Muscle of leg (tissue), 3 donors: ENCODE measurements at regions not wholly inside any gene's neighbourhood (a gene's known extent, or its start where the extent isn't known, plus 50 kb on each side); places are given as distances from the start of the nearest gene placed in this dataset.
"Not testable (repeated sequence)": the region's sequence is repeated elsewhere in the genome, so short reads cannot be mapped to it uniquely, and the experiment has no call there.

ENCODE experiments used
- DNase-seq: peaks from one replicate; pipeline ENCODE4 v3.0.0; 2013
- H3K27ac ChIP-seq: one replicate; pipeline ENCODE4 v1.5.1; 2013; ENCODE audit warnings: mild to moderate bottlenecking, low read length, control low read depth
- H3K27me3 ChIP-seq: one replicate; pipeline ENCODE4 v1.6.1; 2013; ENCODE audit warnings: low read length; ENCODE audit not compliant: control insufficient read depth, insufficient read depth
- H3K36me3 ChIP-seq: one replicate; pipeline ENCODE4 v1.6.1; 2013; ENCODE audit warnings: low read length; ENCODE audit not compliant: control insufficient read depth, insufficient read depth
- H3K4me1 ChIP-seq: one replicate; pipeline ENCODE4 v1.6.1; 2013; ENCODE audit warnings: low read length; ENCODE audit not compliant: control insufficient read depth, insufficient read depth
- H3K4me3 ChIP-seq: one replicate; pipeline ENCODE4 v1.5.1; 2013; ENCODE audit warnings: low read length, control low read depth
- H3K9me3 ChIP-seq: replicated peaks from 2 replicates; pipeline ENCODE4 v1.6.1; 2013; ENCODE audit warnings: low read depth, low read length; ENCODE audit not compliant: control insufficient read depth
- WGBS: methylation state at CpG from one replicate; pipeline ENCODE4 v1.1.5; 2013; ENCODE audit warnings: missing lambda C conversion rate; ENCODE audit not compliant: insufficient coverage; 5-methylcytosine and 5-hydroxymethylcytosine counted together

GRCh38 chr17:62160816-62161215 lies 95.7 kb upstream of the MED13 start:
- no peak for DNase-seq
- no peaks in the 10 kb centered on the region for H3K27me3 ChIP-seq
- no peak overlapping the region for H3K4me3 ChIP-seq
- no peaks in the 10 kb centered on the region for H3K9me3 ChIP-seq
- no peak overlapping the region for H3K27ac ChIP-seq
- no peaks in the 10 kb centered on the region for H3K4me1 ChIP-seq
- H3K36me3 ChIP-seq, result no peaks in the 10 kb centered on the region

- no peaks in the 10 kb centered on the region for H3K36me3 ChIP-seq
- no peaks in the 10 kb centered on the region for H3K9me3 ChIP-seq
- 100% methylated on average over 1 of the region's 2 CpGs for WGBS
- no peak for DNase-seq
- H3K4me1 ChIP-seq, result no peaks in the 10 kb centered on the region
- H3K27ac ChIP-seq, result no peak overlapping the region
- no peak overlapping the region for H3K4me3 ChIP-seq
- H3K27me3 ChIP-seq, result no peaks in the 10 kb centered on the region
These were observed 94.9 kb upstream of the MED13 start for GRCh38 chr17:62159994-62160393.

- Histone ChIP-seq H3K4me3 (no peak overlapping the region), H3K27ac (no peak overlapping the region), H3K36me3 (no peaks in the 10 kb centered on the region), H3K27me3 (no peaks in the 10 kb centered on the region), H3K4me1 (no peaks in the 10 kb centered on the region), H3K9me3 (no peaks in the 10 kb centered on the region)
- DNase-seq, result no peak
- WGBS, result 83% methylated on average over 1 of the region's 1 CpG
These were observed 91.9 kb upstream of the MED13 start for GRCh38 chr17:62156949-62157348.

- no peaks in the 10 kb centered on the region for H3K9me3 ChIP-seq
- no CpG with 5 or more reads among the region's 2 CpGs for WGBS
These were observed 89.8 kb upstream of the MED13 start for GRCh38 chr17:62154909-62155308.

GRCh38 chr17:62150471-62150870 lies 85.4 kb upstream of the MED13 start:
- Histone ChIP-seq H3K36me3 (no peaks in the 10 kb centered on the region), H3K4me1 (no peaks in the 10 kb centered on the region), H3K4me3 (no peak overlapping the region), H3K27me3 (no peaks in the 10 kb centered on the region), H3K27ac (no peak overlapping the region), H3K9me3 (no peaks in the 10 kb centered on the region)
- DNase-seq, result no peak
- 83% methylated on average over 1 of the region's 2 CpGs for WGBS

More at GRCh38 chr17:62154909-62155308, 89.8 kb upstream of the MED13 start:
- Histone ChIP-seq H3K4me3 (no peak overlapping the region), H3K4me1 (no peaks in the 10 kb centered on the region), H3K27ac (no peak overlapping the region), H3K27me3 (no peaks in the 10 kb centered on the region), H3K36me3 (no peaks in the 10 kb centered on the region)
- no peak for DNase-seq

GRCh38 chr17:62149961-62150360 lies 84.9 kb upstream of the MED13 start:
- Histone ChIP-seq H3K4me3 (no peak overlapping the region), H3K27me3 (no peaks in the 10 kb centered on the region), H3K36me3 (no peaks in the 10 kb centered on the region), H3K27ac (no peak overlapping the region), H3K9me3 (no peaks in the 10 kb centered on the region), H3K4me1 (no peaks in the 10 kb centered on the region)
- DNase-seq, result no peak
- WGBS, result no CpG with 5 or more reads among the region's 4 CpGs

- 82% methylated on average over 1 of the region's 4 CpGs for WGBS
These were observed 82.2 kb upstream of the MED13 start for GRCh38 chr17:62147284-62147683.

GRCh38 chr17:62140836-62141235 lies 75.8 kb upstream of the MED13 start:
- Histone ChIP-seq H3K9me3 (no peaks in the 10 kb centered on the region), H3K4me3 (no peak overlapping the region), H3K4me1 (no peaks in the 10 kb centered on the region), H3K36me3 (no peaks in the 10 kb centered on the region), H3K27me3 (peaks cover 32% of the 10 kb centered on the region), H3K27ac (no peak overlapping the region)
- DNase-seq, result peak; percentile 5
- 84% methylated on average over 14 of the region's 14 CpGs for WGBS

More at GRCh38 chr17:62147284-62147683, 82.2 kb upstream of the MED13 start:
- Histone ChIP-seq H3K9me3 (no peaks in the 10 kb centered on the region), H3K36me3 (no peaks in the 10 kb centered on the region), H3K4me3 (no peak overlapping the region), H3K27me3 (no peaks in the 10 kb centered on the region), H3K4me1 (no peaks in the 10 kb centered on the region), H3K27ac (no peak overlapping the region)
- no peak for DNase-seq

- 79% methylated on average over 9 of the region's 22 CpGs for WGBS
- no peak for DNase-seq
- Histone ChIP-seq H3K4me3 (no peak overlapping the region), H3K9me3 (no peaks in the 10 kb centered on the region), H3K4me1 (no peaks in the 10 kb centered on the region), H3K27me3 (peaks cover 32% of the 10 kb centered on the region), H3K27ac (no peak overlapping the region), H3K36me3 (no peaks in the 10 kb centered on the region)
These were observed 75.3 kb upstream of the MED13 start for GRCh38 chr17:62140376-62140775.

- 62% methylated on average over 32 of the region's 35 CpGs for WGBS
- not testable (repeated sequence) for H3K4me3 ChIP-seq, H3K36me3 ChIP-seq, DNase-seq, H3K27ac ChIP-seq, H3K9me3 ChIP-seq, H3K4me1 ChIP-seq
- peaks cover 32% of the 10 kb centered on the region for H3K27me3 ChIP-seq
These were observed 74.7 kb upstream of the MED13 start for GRCh38 chr17:62139690-62140354.

- no peak overlapping the region for H3K27ac ChIP-seq
- H3K9me3 ChIP-seq, result no peaks in the 10 kb centered on the region
- H3K27me3 ChIP-seq, result peaks cover 32% of the 10 kb centered on the region
- no peaks in the 10 kb centered on the region for H3K36me3 ChIP-seq
- H3K4me1 ChIP-seq, result no peaks in the 10 kb centered on the region
- WGBS, result 74% methylated on average over 26 of the region's 26 CpGs
- no peak overlapping the region for H3K4me3 ChIP-seq
- no peak for DNase-seq
These were observed 74.1 kb upstream of the MED13 start for GRCh38 chr17:62139141-62139540.
